ENCODE measurements at regions not wholly inside any gene's neighbourhood (a gene's known extent, or its start where the extent isn't known, plus 50 kb on each side); places are given as distances from the start of the nearest gene placed in this dataset.
"Not testable (repeated sequence)": the region's sequence is repeated elsewhere in the genome, so short reads cannot be mapped to it uniquely, and the experiment has no call there.

GRCh38 chr18:4753151-4753550 lies 298.0 kb upstream of the DLGAP1 start:
- not testable (repeated sequence) for FAIRE-seq

- FAIRE-seq, result no peak
Measured at GRCh38 chr18:4751523-4751922, 296.4 kb upstream of the DLGAP1 start.

GRCh38 chr18:4750393-4751346 lies 295.6 kb upstream of the DLGAP1 start:
- no peak for FAIRE-seq

GRCh38 chr18:4748975-4749374 lies 293.9 kb upstream of the DLGAP1 start:
- no peak for FAIRE-seq

- FAIRE-seq, result no peak
Measured at GRCh38 chr18:4734903-4735302, 279.8 kb upstream of the DLGAP1 start.

GRCh38 chr18:4734021-4734420 lies 278.9 kb upstream of the DLGAP1 start:
- FAIRE-seq, result no peak

- no peak for FAIRE-seq
Measured at GRCh38 chr18:4721545-4721944, 266.4 kb upstream of the DLGAP1 start.

- no peak for FAIRE-seq
Measured at GRCh38 chr18:4720518-4720917, 265.4 kb upstream of the DLGAP1 start.

- FAIRE-seq, result no peak
Measured at GRCh38 chr18:4705894-4706293, 250.8 kb upstream of the DLGAP1 start.

- FAIRE-seq, result no peak
Measured at GRCh38 chr18:4704781-4705180, 249.7 kb upstream of the DLGAP1 start.

- no peak for FAIRE-seq
Measured at GRCh38 chr18:4691836-4692235, 236.7 kb upstream of the DLGAP1 start.

GRCh38 chr18:4678685-4679084 lies 223.6 kb upstream of the DLGAP1 start:
- not testable (repeated sequence) for FAIRE-seq

GRCh38 chr18:4677006-4677405 lies 221.9 kb upstream of the DLGAP1 start:
- no peak for FAIRE-seq

- FAIRE-seq, result no peak
Measured at GRCh38 chr18:4672162-4672561, 217.1 kb upstream of the DLGAP1 start.

GRCh38 chr18:4658804-4659203 lies 203.7 kb upstream of the DLGAP1 start:
- FAIRE-seq, result no peak

GRCh38 chr18:4653418-4653817 lies 198.3 kb upstream of the DLGAP1 start:
- no peak for FAIRE-seq

- FAIRE-seq, result no peak
Measured at GRCh38 chr18:4641771-4642368, 186.8 kb upstream of the DLGAP1 start.

GRCh38 chr18:4640349-4641012 lies 185.4 kb upstream of the DLGAP1 start:
- FAIRE-seq, result no peak

- no peak for FAIRE-seq
Measured at GRCh38 chr18:4639628-4640310, 184.7 kb upstream of the DLGAP1 start.

- no peak for FAIRE-seq
Measured at GRCh38 chr18:4638680-4639079, 183.6 kb upstream of the DLGAP1 start.

GRCh38 chr18:4637876-4638275 lies 182.8 kb upstream of the DLGAP1 start:
- no peak for FAIRE-seq

GRCh38 chr18:4636967-4637366 lies 181.9 kb upstream of the DLGAP1 start:
- no peak for FAIRE-seq

- FAIRE-seq, result no peak
Measured at GRCh38 chr18:4631239-4631638, 176.1 kb upstream of the DLGAP1 start.

Data from islet of Langerhans (tissue), 1 donor.